A673 (cell line): ENCODE measurements at regions not wholly inside any gene's neighbourhood (a gene's known extent, or its start where the extent isn't known, plus 50 kb on each side); places are given as distances from the start of the nearest gene placed in this dataset.

Experiments used
- BruUV-seq: library from RNA; stranded (reverse); fragments of 400-500 nt; replicated peaks from 2 replicates; lab custom pipeline; 2021; lab: Mats Ljungman, UMichigan
- CTCF ChIA-PET: fragments of 300-600 bp; sonication (Branson Sonifier 250); formaldehyde crosslinking; loops from one replicate; lab custom pipeline; 2022; ENCODE audit warnings: antibody characterized with exemption; lab: Charles Lee
- POLR2A ChIA-PET: fragments of 300-600 bp; sonication (Branson Sonifier 250); formaldehyde crosslinking; loops from one replicate; lab custom pipeline; 2022; ENCODE audit warnings: antibody characterized with exemption; ENCODE audit not compliant: low non-redundant PET; lab: Charles Lee
- DNase-seq: peaks from one replicate; pipeline ENCODE4 v3.0.0-alpha.2; 2015; ENCODE audit warnings: low spot score
- H3K27ac ChIP-seq: fragments of 200-600 bp; sonication (generic); 2 replicates; pipeline ENCODE4 v1.5.1; 2016; ENCODE audit warnings: mixed run types, low read depth, mild to moderate bottlenecking, mixed read lengths, antibody characterized with exemption, low read length; ENCODE audit not compliant: poor library complexity, severe bottlenecking
- H3K27me3 ChIP-seq: fragments of 200-600 bp; sonication (generic); replicated peaks from 2 replicates; pipeline ENCODE4 v1.6.1; 2017; ENCODE audit warnings: mixed run types, low read depth, mild to moderate bottlenecking, mixed read lengths, antibody characterized with exemption, low read length; ENCODE audit not compliant: insufficient read depth, poor library complexity
- H3K36me3 ChIP-seq: fragments of 200-600 bp; sonication (generic); 2 replicates; pipeline ENCODE4 v1.6.1; 2016; ENCODE audit warnings: mixed run types, mild to moderate bottlenecking, mixed read lengths, antibody characterized with exemption, low read length; ENCODE audit not compliant: insufficient read depth, poor library complexity, severe bottlenecking
- H3K4me1 ChIP-seq: fragments of 200-600 bp; sonication (generic); 2 replicates; pipeline ENCODE4 v1.6.1; 2017; ENCODE audit warnings: mixed run types, mild to moderate bottlenecking, mixed read lengths, antibody characterized with exemption, low read length; ENCODE audit not compliant: insufficient read depth, poor library complexity, severe bottlenecking
- H3K4me3 ChIP-seq: fragments of 200-600 bp; sonication (generic); 2 replicates; pipeline ENCODE4 v1.5.1; 2016; ENCODE audit warnings: low read depth, mixed run types, mild to moderate bottlenecking, mixed read lengths, low read length; ENCODE audit not compliant: poor library complexity, severe bottlenecking
- H3K9me3 ChIP-seq: fragments of 200-600 bp; sonication (generic); 2 replicates; pipeline ENCODE4 v1.6.1; 2016; ENCODE audit warnings: mixed run types, low read depth, mild to moderate bottlenecking, mixed read lengths, antibody characterized with exemption, low read length; ENCODE audit not compliant: poor library complexity, severe bottlenecking
- CTCF ChIP-seq: fragments of 300-800, 200-600 bp; sonication (generic); conservative IDR thresholded peaks from 2 replicates; pipeline ENCODE4 v1.5.1; 2017; ENCODE audit warnings: low read depth, mild to moderate bottlenecking, antibody characterized with exemption, low read length, moderate library complexity, mixed read lengths
- EZH2 ChIP-seq: fragments of 200-600 bp; sonication (generic); IDR thresholded peaks from 2 replicates; pipeline ENCODE4 v1.6.1; 2017; ENCODE audit warnings: borderline replicate concordance, low read depth, mild to moderate bottlenecking, mixed read lengths, antibody characterized with exemption, low read length; ENCODE audit not compliant: poor library complexity, severe bottlenecking
- intact Hi-C: fragments of 100-400 bp; cut with micrococcal nuclease; formaldehyde crosslinking; loops from one replicate; pipeline ENCODE4 v1.10.0; 2022; ENCODE audit not compliant: unreplicated experiment

DNA sequence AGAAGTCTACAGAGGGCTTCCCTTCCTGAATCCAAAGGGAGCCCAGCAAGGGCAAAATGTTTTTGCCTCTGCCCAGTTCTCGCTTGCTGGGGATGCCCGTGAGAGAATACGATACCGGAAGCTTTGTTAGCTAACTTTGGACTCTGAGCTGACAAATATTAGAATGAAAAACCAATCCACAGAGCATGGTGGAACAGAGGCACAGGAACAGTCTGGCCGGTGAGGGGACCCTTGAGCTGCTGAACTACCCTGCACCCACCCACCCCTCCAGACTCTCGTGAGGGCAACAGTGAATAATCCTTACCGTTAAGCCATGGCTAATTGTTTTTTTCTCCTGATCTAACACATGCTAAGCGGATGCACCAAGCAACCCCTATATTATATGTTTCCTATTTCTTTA is 76.3 kb upstream of the AKT3 start:
- Histone ChIP-seq H3K9me3 (no peaks in the 10 kb centered on the region), H3K27me3 (no peaks in the 10 kb centered on the region), H3K4me1 (no peaks in the 10 kb centered on the region), H3K36me3 (no peaks in the 10 kb centered on the region), H3K4me3 (no peak overlapping the region), H3K27ac (no peak overlapping the region)
- intact Hi-C loops: no loop called here
- no peak for DNase-seq
- ChIA-PET POLR2A (no interaction called here), CTCF (no interaction called here)
- no peak for TF ChIP-seq CTCF
- TF ChIP-seq EZH2: no peak
- BruUV-seq: no TSS peak

- no peak for DNase-seq
- H3K9me3 ChIP-seq: no peaks in the 10 kb centered on the region
- no TSS peak for BruUV-seq
- ChIA-PET POLR2A (no interaction called here), CTCF (interaction anchor here (0.7 kb wide), 1 partner anchor 160 kb away, joined by 3 read pairs; no protein-coding TSS in a partner anchor)
- no peak overlapping the region for H3K4me3 ChIP-seq
- H3K27me3 ChIP-seq: no peaks in the 10 kb centered on the region
- H3K36me3 ChIP-seq: no peaks in the 10 kb centered on the region
- no peak for TF ChIP-seq EZH2
- no peak for TF ChIP-seq CTCF
- H3K4me1 ChIP-seq: no peaks in the 10 kb centered on the region
- H3K27ac ChIP-seq: no peak overlapping the region
- intact Hi-C loops: no loop called here
Measured at GRCh38 chr1:243924588-243925349, 74.7 kb upstream of the AKT3 start.

DNA sequence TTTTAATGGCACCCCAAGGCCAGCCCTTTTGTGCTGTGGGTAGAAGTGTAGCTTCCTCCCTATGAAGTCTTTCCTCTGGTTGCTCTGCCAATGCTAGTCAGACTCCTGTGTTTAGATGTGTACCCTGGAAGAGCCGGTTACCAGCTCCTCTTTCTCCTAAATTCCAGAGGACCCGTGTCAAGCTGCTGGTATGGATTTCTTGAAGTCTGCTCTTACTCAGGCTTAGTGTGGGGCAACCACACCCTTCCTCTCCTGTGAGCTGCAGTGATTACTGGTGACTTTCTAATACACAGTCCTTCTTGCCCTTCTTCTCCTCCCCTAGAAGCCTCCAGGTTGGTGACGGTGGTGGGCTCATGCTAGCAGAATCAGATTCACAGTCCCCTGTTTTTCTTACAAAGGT is 74.1 kb upstream of the AKT3 start:
- H3K27me3 ChIP-seq: no peaks in the 10 kb centered on the region
- H3K27ac ChIP-seq: no peak overlapping the region
- H3K4me3 ChIP-seq: no peak overlapping the region
- H3K36me3 ChIP-seq: no peaks in the 10 kb centered on the region
- intact Hi-C loops: no loop called here
- no TSS peak for BruUV-seq
- POLR2A ChIA-PET: no interaction called here
- TF ChIP-seq EZH2: no peak
- no peak for TF ChIP-seq CTCF
- H3K9me3 ChIP-seq: no peaks in the 10 kb centered on the region
- no peak for DNase-seq
- no peaks in the 10 kb centered on the region for H3K4me1 ChIP-seq
- CTCF ChIA-PET: no interaction called here
